Astrocyte (in vitro differentiated cells and primary cell): ENCODE measurements at regions not wholly inside any gene's neighbourhood (a gene's known extent, or its start where the extent isn't known, plus 50 kb on each side); places are given as distances from the start of the nearest gene placed in this dataset.
A peak's percentile ranks its signal among the peaks of the same experiment; 100 is the strongest.

Experiments
- DNase-seq: peaks from one replicate; pipeline ENCODE4 v3.0.0-alpha.2; 2010; ENCODE audit warnings: low read depth
- FAIRE-seq: peaks from 2 replicates; lab custom pipeline; 2011; peaks lifted over from hg19 to GRCh38; lab: Jason Lieb, UNC
- H2AFZ ChIP-seq: 2 replicates; pipeline ENCODE4 v1.6.0; 2012; ENCODE audit warnings: low read depth, low read length, inconsistent platforms
- H3K27ac ChIP-seq: 2 replicates; pipeline ENCODE4 v1.5.1; 2011; ENCODE audit warnings: low read depth, low read length, inconsistent platforms
- H3K27me3 ChIP-seq: 2 replicates; pipeline ENCODE4 v1.6.0; 2011; ENCODE audit warnings: low read length, inconsistent platforms; ENCODE audit not compliant: insufficient read depth
- H3K36me3 ChIP-seq: 2 replicates; pipeline ENCODE4 v1.5.1; 2011; ENCODE audit warnings: low read length, inconsistent platforms; ENCODE audit not compliant: insufficient read depth
- H3K4me1 ChIP-seq: 2 replicates; pipeline ENCODE4 v1.5.1; 2011; ENCODE audit warnings: low read length, inconsistent platforms; ENCODE audit not compliant: insufficient read depth
- H3K4me2 ChIP-seq: 2 replicates; pipeline ENCODE4 v1.6.0; 2012; ENCODE audit warnings: low read length, inconsistent platforms
- H3K4me3 ChIP-seq: 2 replicates; pipeline ENCODE4 v1.5.1; 2011; ENCODE audit warnings: low read depth, mild to moderate bottlenecking, low read length, inconsistent platforms; ENCODE audit not compliant: insufficient read depth
- H3K79me2 ChIP-seq: 2 replicates; pipeline ENCODE4 v1.6.0; 2012; ENCODE audit warnings: mild to moderate bottlenecking, low read length, inconsistent platforms; ENCODE audit not compliant: insufficient read depth
- H3K9ac ChIP-seq: 2 replicates; pipeline ENCODE4 v1.6.0; 2012; ENCODE audit warnings: mild to moderate bottlenecking, low read length, inconsistent platforms
- H3K9me3 ChIP-seq: 2 replicates; pipeline ENCODE4 v1.5.1; 2012; ENCODE audit warnings: low read depth, mild to moderate bottlenecking, low read length, inconsistent platforms; ENCODE audit not compliant: insufficient read depth
- H4K20me1 ChIP-seq: 2 replicates; pipeline ENCODE4 v1.6.0; 2012; ENCODE audit warnings: low read length, inconsistent platforms; ENCODE audit not compliant: insufficient read depth
- H3K27ac Mint-ChIP-seq: one replicate; pipeline ENCODE4 v1.8.0; 2021; ENCODE audit warnings: mild to moderate bottlenecking, mixed read lengths; ENCODE audit not compliant: unreplicated experiment
- H3K27me3 Mint-ChIP-seq: one replicate; pipeline ENCODE4 v1.8.0; 2021; ENCODE audit warnings: low read depth, mixed read lengths; ENCODE audit not compliant: unreplicated experiment
- H3K36me3 Mint-ChIP-seq: one replicate; pipeline ENCODE4 v1.8.0; 2021; ENCODE audit warnings: low read depth, mixed read lengths; ENCODE audit not compliant: unreplicated experiment
- H3K4me1 Mint-ChIP-seq: one replicate; pipeline ENCODE4 v1.8.0; 2021; ENCODE audit warnings: low read depth, mixed read lengths; ENCODE audit not compliant: unreplicated experiment
- H3K4me3 Mint-ChIP-seq: one replicate; pipeline ENCODE4 v1.8.0; 2021; ENCODE audit warnings: mild to moderate bottlenecking, moderate library complexity, mixed read lengths; ENCODE audit not compliant: unreplicated experiment
- H3K9me3 Mint-ChIP-seq: one replicate; pipeline ENCODE4 v1.8.0; 2021; ENCODE audit warnings: mild to moderate bottlenecking, mixed read lengths; ENCODE audit not compliant: unreplicated experiment
- CTCF ChIP-seq: IDR thresholded peaks from 2 replicates; pipeline ENCODE4 v1.5.1; 2011; ENCODE audit warnings: low read depth, mild to moderate bottlenecking, inconsistent platforms, low read length, moderate library complexity; ENCODE audit not compliant: insufficient read depth
- EZH2 ChIP-seq: IDR thresholded peaks from 2 replicates; pipeline ENCODE4 v1.6.1; 2012; ENCODE audit warnings: mild to moderate bottlenecking, low read length, inconsistent platforms; ENCODE audit not compliant: insufficient read depth

DNA sequence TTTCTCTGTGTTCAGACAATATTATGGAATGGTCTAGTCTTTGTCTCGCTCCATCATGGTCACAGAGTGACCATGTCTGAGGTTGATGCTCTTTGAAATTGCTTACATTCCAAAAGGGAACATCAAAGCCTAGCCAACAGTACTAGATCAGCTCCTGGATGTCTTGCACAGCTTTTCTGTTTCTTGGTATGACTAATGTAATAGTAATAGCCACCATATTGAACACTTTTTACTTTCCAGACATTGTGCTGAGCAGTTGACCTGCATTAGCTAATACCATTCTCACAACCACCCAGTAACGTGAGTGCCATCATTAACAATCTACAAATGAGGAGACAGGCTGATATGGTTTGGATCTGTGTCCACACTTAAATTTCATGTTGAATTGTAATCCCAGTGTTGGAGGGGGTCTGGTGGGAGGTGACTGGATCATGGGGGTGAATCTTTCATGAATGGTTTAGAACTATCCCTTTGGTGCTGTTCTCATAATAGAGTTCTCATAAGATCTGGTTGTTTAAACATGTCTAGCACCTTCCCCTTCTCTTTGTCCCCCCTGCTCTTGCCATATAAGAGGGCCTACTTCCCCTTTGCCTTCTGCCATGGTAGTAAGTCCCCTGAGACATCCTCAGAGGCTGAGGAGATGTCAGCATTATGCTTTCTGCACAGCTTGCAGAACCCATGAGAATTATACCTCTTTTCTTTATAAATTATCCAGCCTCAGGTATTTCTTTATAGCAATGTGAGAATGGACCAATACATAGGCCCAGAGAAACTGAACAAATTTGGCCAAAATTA is 577.5 kb upstream of the CLINT1 start:
- H3K9me3 ChIP-seq = no peaks in the 10 kb centered on the region
- H2AFZ ChIP-seq = no peak overlapping the region
- peaks cover 28% of the 10 kb centered on the region for H3K4me1 Mint-ChIP-seq
- no peak overlapping the region for H3K4me3 Mint-ChIP-seq
- no peak for FAIRE-seq
- TF ChIP-seq CTCF (no peak), EZH2 (no peak)
- H3K9ac ChIP-seq = no peak overlapping the region
- no peaks in the 10 kb centered on the region for H3K36me3 ChIP-seq
- H3K36me3 Mint-ChIP-seq = no peaks in the 10 kb centered on the region
- no peaks in the 10 kb centered on the region for H3K79me2 ChIP-seq
- H3K27ac Mint-ChIP-seq = peak overlapping the region; percentile 68
- H3K27ac ChIP-seq = no peak overlapping the region
- no peak overlapping the region for H3K4me3 ChIP-seq
- no peaks in the 10 kb centered on the region for H3K27me3 ChIP-seq
- DNase-seq = no peak
- peak overlapping the region; percentile 2 for H3K4me2 ChIP-seq
- no peaks in the 10 kb centered on the region for H4K20me1 ChIP-seq
- peaks cover 17% of the 10 kb centered on the region for H3K9me3 Mint-ChIP-seq
- H3K4me1 ChIP-seq = peaks cover 11% of the 10 kb centered on the region
- H3K27me3 Mint-ChIP-seq = peaks cover 3% of the 10 kb centered on the region

- Histone ChIP-seq H3K4me1 (peaks cover 11% of the 10 kb centered on the region), H3K4me3 (no peak overlapping the region), H3K36me3 (no peaks in the 10 kb centered on the region), H4K20me1 (no peaks in the 10 kb centered on the region), H3K9me3 (no peaks in the 10 kb centered on the region), H3K27ac (no peak overlapping the region), H2AFZ (no peak overlapping the region), H3K9ac (no peak overlapping the region), H3K79me2 (no peaks in the 10 kb centered on the region), H3K4me2 (peak overlapping the region; percentile 58), H3K27me3 (no peaks in the 10 kb centered on the region)
- H3K27ac Mint-ChIP-seq = peak overlapping the region; percentile 68
- DNase-seq (peak; percentile 70), FAIRE-seq (peak; percentile 66)
- no peaks in the 10 kb centered on the region for H3K36me3 Mint-ChIP-seq
- no peak overlapping the region for H3K4me3 Mint-ChIP-seq
- H3K9me3 Mint-ChIP-seq = peaks cover 9% of the 10 kb centered on the region
- peaks cover 29% of the 10 kb centered on the region for H3K4me1 Mint-ChIP-seq
- TF ChIP-seq CTCF = no peak
- no peak for TF ChIP-seq EZH2
- no peaks in the 10 kb centered on the region for H3K27me3 Mint-ChIP-seq
These were observed 576.2 kb upstream of the CLINT1 start for GRCh38 chr5:158435161-158435616.

GRCh38 chr5:158434749-158435148 is 575.8 kb upstream of the CLINT1 start:
- peak overlapping the region; percentile 71 for H3K27ac Mint-ChIP-seq
- no peak overlapping the region for H2AFZ ChIP-seq
- peak overlapping the region; percentile 58 for H3K4me2 ChIP-seq
- peaks cover 29% of the 10 kb centered on the region for H3K4me1 Mint-ChIP-seq
- DNase-seq (no peak), FAIRE-seq (no peak)
- H3K27me3 ChIP-seq = no peaks in the 10 kb centered on the region
- no peaks in the 10 kb centered on the region for H3K79me2 ChIP-seq
- H3K36me3 Mint-ChIP-seq = no peaks in the 10 kb centered on the region
- TF ChIP-seq EZH2 (no peak), CTCF (no peak)
- no peak overlapping the region for H3K4me3 ChIP-seq
- H3K4me1 ChIP-seq = peaks cover 11% of the 10 kb centered on the region
- H3K36me3 ChIP-seq = no peaks in the 10 kb centered on the region
- H3K9me3 Mint-ChIP-seq = peaks cover 9% of the 10 kb centered on the region
- no peak overlapping the region for H3K4me3 Mint-ChIP-seq
- H3K27me3 Mint-ChIP-seq = no peaks in the 10 kb centered on the region
- no peaks in the 10 kb centered on the region for H3K9me3 ChIP-seq
- H3K27ac ChIP-seq = no peak overlapping the region
- no peaks in the 10 kb centered on the region for H4K20me1 ChIP-seq
- no peak overlapping the region for H3K9ac ChIP-seq
